ENCODE measurements at regions not wholly inside any gene's neighbourhood (a gene's known extent, or its start where the extent isn't known, plus 50 kb on each side); places are given as distances from the start of the nearest gene placed in this dataset.

- Histone ChIP-seq H3K4me2 (ENCODE audit: low read depth, low read length) (no peak overlapping the region), H3K79me2 (ENCODE audit: low read length) (no peaks in the 10 kb centered on the region), H3K4me3 (ENCODE audit: low read length) (no peak overlapping the region), H4K20me1 (ENCODE audit: insufficient read depth, low read length) (no peaks in the 10 kb centered on the region), H3K9ac (ENCODE audit: low read length) (no peak overlapping the region), H3K4me1 (ENCODE audit: low read length) (no peaks in the 10 kb centered on the region), H3K36me3 (replicated peaks; ENCODE audit: insufficient read depth, low read length) (no peaks in the 10 kb centered on the region), H3K9me2 (replicated peaks; ENCODE audit: insufficient read depth, low read length) (no peaks in the 10 kb centered on the region), H2AFZ (ENCODE audit: low read length) (no peak overlapping the region), H3K9me3 (replicated peaks; ENCODE audit: insufficient read depth, low read length) (no peaks in the 10 kb centered on the region), H3F3A (ENCODE audit: insufficient read depth, low read length) (no peaks in the 10 kb centered on the region), H3K27ac (ENCODE audit: low read length) (no peak overlapping the region), H3K27me3 (replicated peaks; ENCODE audit: insufficient read depth, low read length) (no peaks in the 10 kb centered on the region)
- DNase-seq = no peak
- TF ChIP-seq EZH2phosphoT487 (IDR thresholded peaks at IDR 0.05; ENCODE audit: low read length) (no peak), CTCF (IDR thresholded peaks at IDR 0.05; ENCODE audit: low read length) (no peak), EZH2 (optimal IDR thresholded peaks at IDR 0.05; ENCODE audit: low read depth, low read length) (no peak)
Observed at GRCh38 chr13:19060311-19061002, 121.2 kb downstream of the TUBA3C start.

GRCh38 chr13:19059016-19059780 lies 122.4 kb downstream of the TUBA3C start:
- no peaks in the 10 kb centered on the region for H3K9me3 ChIP-seq (replicated peaks; ENCODE audit: insufficient read depth, low read length)

GRCh38 chr13:19058566-19058965 lies 123.1 kb downstream of the TUBA3C start:
- H3K9me2 ChIP-seq (replicated peaks; ENCODE audit: insufficient read depth, low read length) = no peaks in the 10 kb centered on the region
- H3K4me2 ChIP-seq (ENCODE audit: low read depth, low read length) = no peak overlapping the region
- no peaks in the 10 kb centered on the region for H3K27me3 ChIP-seq (replicated peaks; ENCODE audit: insufficient read depth, low read length)
- H3K9me3 ChIP-seq (replicated peaks; ENCODE audit: insufficient read depth, low read length) = no peaks in the 10 kb centered on the region
- no peak overlapping the region for H3K27ac ChIP-seq (ENCODE audit: low read length)
- no peaks in the 10 kb centered on the region for H3F3A ChIP-seq (ENCODE audit: insufficient read depth, low read length)
- no peaks in the 10 kb centered on the region for H3K4me1 ChIP-seq (ENCODE audit: low read length)
- no peak for TF ChIP-seq EZH2 (optimal IDR thresholded peaks at IDR 0.05; ENCODE audit: low read depth, low read length)
- TF ChIP-seq CTCF (IDR thresholded peaks at IDR 0.05; ENCODE audit: low read length) = no peak
- TF ChIP-seq EZH2phosphoT487 (IDR thresholded peaks at IDR 0.05; ENCODE audit: low read length) = no peak
- DNase-seq = no peak
- no peaks in the 10 kb centered on the region for H4K20me1 ChIP-seq (ENCODE audit: insufficient read depth, low read length)
- H2AFZ ChIP-seq (ENCODE audit: low read length) = no peak overlapping the region
- no peak overlapping the region for H3K4me3 ChIP-seq (ENCODE audit: low read length)
- H3K79me2 ChIP-seq (ENCODE audit: low read length) = no peaks in the 10 kb centered on the region
- H3K9ac ChIP-seq (ENCODE audit: low read length) = no peak overlapping the region
- H3K36me3 ChIP-seq (replicated peaks; ENCODE audit: insufficient read depth, low read length) = no peaks in the 10 kb centered on the region

More at GRCh38 chr13:19059016-19059780, 122.4 kb downstream of the TUBA3C start:
- H3K27ac ChIP-seq (ENCODE audit: low read length) = no peak overlapping the region
- no peaks in the 10 kb centered on the region for H3F3A ChIP-seq (ENCODE audit: insufficient read depth, low read length)
- TF ChIP-seq EZH2 (optimal IDR thresholded peaks at IDR 0.05; ENCODE audit: low read depth, low read length) (no peak), EZH2phosphoT487 (IDR thresholded peaks at IDR 0.05; ENCODE audit: low read length) (no peak), CTCF (IDR thresholded peaks at IDR 0.05; ENCODE audit: low read length) (no peak)
- no peaks in the 10 kb centered on the region for H3K79me2 ChIP-seq (ENCODE audit: low read length)
- H4K20me1 ChIP-seq (ENCODE audit: insufficient read depth, low read length) = no peaks in the 10 kb centered on the region
- H2AFZ ChIP-seq (ENCODE audit: low read length) = no peak overlapping the region
- no peaks in the 10 kb centered on the region for H3K36me3 ChIP-seq (replicated peaks; ENCODE audit: insufficient read depth, low read length)
- no peak overlapping the region for H3K4me2 ChIP-seq (ENCODE audit: low read depth, low read length)
- H3K4me3 ChIP-seq (ENCODE audit: low read length) = no peak overlapping the region
- H3K9me2 ChIP-seq (replicated peaks; ENCODE audit: insufficient read depth, low read length) = no peaks in the 10 kb centered on the region
- H3K4me1 ChIP-seq (ENCODE audit: low read length) = no peaks in the 10 kb centered on the region
- H3K9ac ChIP-seq (ENCODE audit: low read length) = no peak overlapping the region
- DNase-seq = no peak
- H3K27me3 ChIP-seq (replicated peaks; ENCODE audit: insufficient read depth, low read length) = no peaks in the 10 kb centered on the region

Measured in MM.1S (cell line).